HepG2 (cell line): ENCODE measurements at regions not wholly inside any gene's neighbourhood (a gene's known extent, or its start where the extent isn't known, plus 50 kb on each side); places are given as distances from the start of the nearest gene placed in this dataset.

Experiments used
- ATAC-seq: fragments of 200-7000 bp; cut with Tn5 transposase; 3 replicates; pipeline ENCODE4 v1.9.1; 2020; ENCODE audit warnings: mild to moderate bottlenecking, moderate library complexity
- BruUV-seq: library from RNA; stranded (reverse); fragments of 400-500 nt; replicated peaks from 2 replicates; lab custom pipeline; 2021; lab: Mats Ljungman, UMichigan
- CTCF ChIA-PET: fragments of 300-600 bp; formaldehyde crosslinking; extraction: SDS; loops from one replicate; lab custom pipeline; 2021; ENCODE audit warnings: low total read pairs, inconsistent platforms, low intra/inter-chr PET ratio; lab: Yijun Ruan, JAX
- POLR2A ChIA-PET: fragments of 350-600 bp; sonication (Branson Sonifier 250); formaldehyde crosslinking; loops from one replicate; lab custom pipeline; 2020; ENCODE audit warnings: antibody characterized with exemption, inconsistent platforms; lab: Yijun Ruan, JAX
- DNase-seq: peaks from one replicate; pipeline ENCODE4 v3.0.0-alpha.2; 2015; ENCODE audit warnings: low spot score
- FAIRE-seq: peaks from 3 replicates; lab custom pipeline; 2011; peaks lifted over from hg19 to GRCh38; lab: Jason Lieb, UNC
- H2AFZ ChIP-seq: one replicate; pipeline ENCODE4 v1.6.1; 2011; ENCODE audit warnings: low read length, inconsistent platforms
- H3K27ac ChIP-seq: fragments of 300-600 bp; 3 replicates; pipeline ENCODE4 v1.8.0; 2011; ENCODE audit warnings: mixed run types, mild to moderate bottlenecking, mixed read lengths, low read length, inconsistent platforms; ENCODE audit not compliant: insufficient read depth; ENCODE audit errors: extremely low read length
- H3K27me3 ChIP-seq, 2 experiments: fragments of 200-600 bp in 1 of 2; 2 replicates in 1 of 2; 3 replicates in 1 of 2; pipeline versions ENCODE4 v1.6.0 to v1.8.0; 2011; ENCODE audit warnings: low read length in 2 of 2, mild to moderate bottlenecking in 2 of 2, moderate library complexity in 2 of 2, inconsistent platforms in 1 of 2; ENCODE audit not compliant: insufficient read depth in 2 of 2, control insufficient read depth in 1 of 2
- H3K36me3 ChIP-seq, 2 experiments: fragments of 200-600 bp in 1 of 2; replicated peaks in 1 of 2; 2 replicates in 1 of 2; 3 replicates in 1 of 2; pipeline versions ENCODE4 v1.5.1 to v1.8.0; 2011; ENCODE audit warnings: low read length in 2 of 2, inconsistent platforms in 1 of 2; ENCODE audit not compliant: insufficient read depth in 2 of 2, control insufficient read depth in 1 of 2
- H3K4me1 ChIP-seq: 2 replicates; pipeline ENCODE4 v1.5.1; 2012; ENCODE audit warnings: low read length, inconsistent platforms; ENCODE audit not compliant: insufficient read depth
- H3K4me2 ChIP-seq: 2 replicates; pipeline ENCODE4 v1.6.0; 2011; ENCODE audit warnings: low read depth, low read length, inconsistent platforms
- H3K4me3 ChIP-seq, 3 experiments: fragments of 200-600 bp in 1 of 3; sonication (generic), shearing (Covaris generic) in 1 of 3; replicated peaks in 1 of 3; 2 replicates each; pipeline ENCODE4 v1.5.1; 2011 to 2016; ENCODE audit warnings: low read length in 3 of 3, inconsistent platforms in 2 of 3, low read depth in 2 of 3, mild to moderate bottlenecking in 2 of 3, control low read depth in 1 of 3, mixed read lengths in 1 of 3; ENCODE audit not compliant: insufficient read depth in 1 of 3
- H3K79me2 ChIP-seq: one replicate; pipeline ENCODE4 v1.6.1; 2011; ENCODE audit warnings: low read length, inconsistent platforms; ENCODE audit not compliant: insufficient read depth
- H3K9ac ChIP-seq: 2 replicates; pipeline ENCODE4 v1.6.0; 2011; ENCODE audit warnings: mild to moderate bottlenecking, low read depth, low read length, inconsistent platforms; ENCODE audit not compliant: insufficient read depth
- H3K9me3 ChIP-seq: 2 replicates; pipeline ENCODE4 v1.5.1; 2012; ENCODE audit warnings: mild to moderate bottlenecking, low read length
- H4K20me1 ChIP-seq: 2 replicates; pipeline ENCODE4 v1.6.0; 2011; ENCODE audit warnings: inconsistent platforms, mild to moderate bottlenecking, low read length, moderate library complexity; ENCODE audit not compliant: insufficient read depth
- DZIP1 ChIP-seq: sonication (generic); formaldehyde crosslinking; IDR thresholded peaks from 2 replicates; pipeline ENCODE4 v1.5.0; 2020; ENCODE audit warnings: mild to moderate bottlenecking, missing genetic modification reagents
- ZBTB46 ChIP-seq: sonication (generic); formaldehyde crosslinking; IDR thresholded peaks from 2 replicates; pipeline ENCODE4 v1.4.0; 2020; ENCODE audit warnings: mild to moderate bottlenecking, missing genetic modification reagents, borderline replicate concordance
- WGBS: methylation state at CpG from one replicate; pipeline ENCODE4 v1.1.6; 2017; ENCODE audit warnings: low lambda C conversion rate; 5-methylcytosine and 5-hydroxymethylcytosine counted together
- in situ Hi-C: cut with HindIII; loops from 2 replicates; pipeline ENCODE4 v1.10.0; 2017; ENCODE audit warnings: low pct_unique_long_range_greater_than_20kb; ENCODE audit not compliant: extremely low pct_ligation_motif_present
- intact Hi-C: fragments of 100-400 bp; cut with micrococcal nuclease; formaldehyde crosslinking; loops from one replicate; pipeline ENCODE4 v1.10.0; 2022; ENCODE audit not compliant: unreplicated experiment

GRCh38 chr3:181794011-181794790, 82.5 kb downstream of the SOX2 start:
- no TSS peak for BruUV-seq
- Histone ChIP-seq H3K9me3 (no peaks in the 10 kb centered on the region), H3K4me1 (no peaks in the 10 kb centered on the region), H2AFZ (no peak overlapping the region), H3K9ac (no peak overlapping the region), H3K36me3 (no peaks in the 10 kb centered on the region), H3K79me2 (no peaks in the 10 kb centered on the region), H3K27me3 (no peaks in the 10 kb centered on the region), H3K27ac (no peak overlapping the region), H4K20me1 (no peaks in the 10 kb centered on the region), H3K4me3 (no peak overlapping the region), H3K4me2 (no peak overlapping the region)
- FAIRE-seq (no peak), ATAC-seq (no peak), DNase-seq (no peak)
- intact Hi-C loops, result no loop called here
- WGBS, result 9% methylated on average over 4 of the region's 4 CpGs
- ChIA-PET CTCF (no interaction called here), POLR2A (no interaction called here)
- TF ChIP-seq DZIP1 (CRISPR knock-in tag) (no peak), ZBTB46 (no peak)
- in situ Hi-C loops, result no loop called here
